Dedifferentiated amniotic fluid mesenchymal stem cell (primary cell): ENCODE measurements at regions not wholly inside any gene's neighbourhood (a gene's known extent, or its start where the extent isn't known, plus 50 kb on each side); places are given as distances from the start of the nearest gene placed in this dataset.
"Not testable (repeated sequence)": the region's sequence is repeated elsewhere in the genome, so short reads cannot be mapped to it uniquely, and the experiment has no call there.

Source experiments
- DNase-seq: peaks from one replicate; pipeline ENCODE4 v3.0.0-alpha.2; 2016; ENCODE audit errors: extremely low spot score

- not testable (repeated sequence) for DNase-seq
Measured at GRCh38 chrX:63179852-63180251, 171.3 kb downstream of the SPIN4 start.

GRCh38 chrX:63176578-63176977 lies 174.6 kb downstream of the SPIN4 start:
- not testable (repeated sequence) for DNase-seq

- DNase-seq, result not testable (repeated sequence)
Measured at GRCh38 chrX:63173841-63174718, 177.1 kb downstream of the SPIN4 start.

DNA sequence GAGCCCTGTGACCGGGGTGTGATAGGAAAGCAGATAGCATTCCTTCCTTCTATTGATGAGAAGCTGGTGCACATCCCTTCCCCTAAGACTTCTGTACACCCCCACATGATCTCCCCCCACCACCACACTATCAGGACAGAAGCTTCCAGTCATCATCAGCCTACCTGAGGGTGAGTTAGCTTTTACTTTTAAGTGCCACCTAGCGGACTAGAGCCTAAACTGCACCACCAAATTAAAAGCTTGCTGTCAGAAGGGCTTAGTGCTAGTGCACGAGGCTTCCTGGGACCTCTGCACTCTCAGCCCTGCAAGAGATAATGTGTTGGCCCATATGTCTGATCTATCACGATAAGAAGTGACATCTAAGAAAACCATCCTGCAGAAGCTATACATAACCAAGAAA lies 181.7 kb downstream of the SPIN4 start:
- not testable (repeated sequence) for DNase-seq

- DNase-seq, result not testable (repeated sequence)
Measured at GRCh38 chrX:63168949-63169348, 182.2 kb downstream of the SPIN4 start.

- DNase-seq, result not testable (repeated sequence)
Measured at GRCh38 chrX:63167002-63167401, 184.1 kb downstream of the SPIN4 start.

GRCh38 chrX:63160994-63161393 lies 190.1 kb downstream of the SPIN4 start:
- DNase-seq, result not testable (repeated sequence)

GRCh38 chrX:63160340-63160739 lies 190.8 kb downstream of the SPIN4 start:
- not testable (repeated sequence) for DNase-seq

- DNase-seq, result not testable (repeated sequence)
Measured at GRCh38 chrX:63145526-63145925, 205.6 kb downstream of the SPIN4 start.

GRCh38 chrX:63142588-63142987 lies 208.5 kb downstream of the SPIN4 start:
- not testable (repeated sequence) for DNase-seq

DNA sequence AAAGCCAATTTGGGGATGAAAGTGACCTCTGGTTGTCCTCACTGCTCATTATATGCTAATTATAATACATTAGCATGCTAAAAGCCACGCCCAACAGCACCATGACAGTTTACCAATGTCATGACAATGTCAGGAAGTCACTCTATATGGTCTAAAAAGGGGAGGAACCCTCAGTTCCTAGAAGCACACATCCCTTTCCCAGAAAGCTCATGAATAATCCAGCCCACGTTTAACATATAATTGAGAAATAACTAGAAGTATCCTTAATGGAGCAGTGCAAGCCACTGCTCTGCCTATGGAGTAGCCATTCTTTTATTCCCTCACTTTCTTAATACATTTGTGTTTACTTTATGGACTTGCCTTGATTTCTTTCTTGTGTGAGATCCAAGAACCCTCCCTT lies 215.3 kb downstream of the SPIN4 start:
- not testable (repeated sequence) for DNase-seq

GRCh38 chrX:63128509-63128908 lies 222.6 kb downstream of the SPIN4 start:
- DNase-seq, result no peak

DNA sequence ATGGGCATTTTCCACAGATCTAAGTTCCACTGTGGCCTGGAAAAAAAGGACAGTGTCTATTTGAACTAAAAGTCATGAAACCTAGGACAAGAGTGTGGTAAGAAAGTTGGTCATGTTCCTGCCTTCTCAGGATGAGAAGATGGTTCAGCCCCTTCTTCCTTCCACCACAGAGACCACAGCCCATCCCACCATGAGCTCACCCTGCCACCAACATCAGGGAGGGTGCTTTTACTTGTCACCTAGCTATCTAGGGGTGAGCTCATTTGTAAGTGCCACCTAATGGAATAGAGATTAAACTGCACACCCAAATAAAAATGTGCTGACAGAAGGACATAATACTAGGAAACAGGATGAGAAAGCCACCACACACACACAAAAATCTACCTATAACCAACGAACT lies 235.9 kb downstream of the SPIN4 start:
- no peak for DNase-seq

DNA sequence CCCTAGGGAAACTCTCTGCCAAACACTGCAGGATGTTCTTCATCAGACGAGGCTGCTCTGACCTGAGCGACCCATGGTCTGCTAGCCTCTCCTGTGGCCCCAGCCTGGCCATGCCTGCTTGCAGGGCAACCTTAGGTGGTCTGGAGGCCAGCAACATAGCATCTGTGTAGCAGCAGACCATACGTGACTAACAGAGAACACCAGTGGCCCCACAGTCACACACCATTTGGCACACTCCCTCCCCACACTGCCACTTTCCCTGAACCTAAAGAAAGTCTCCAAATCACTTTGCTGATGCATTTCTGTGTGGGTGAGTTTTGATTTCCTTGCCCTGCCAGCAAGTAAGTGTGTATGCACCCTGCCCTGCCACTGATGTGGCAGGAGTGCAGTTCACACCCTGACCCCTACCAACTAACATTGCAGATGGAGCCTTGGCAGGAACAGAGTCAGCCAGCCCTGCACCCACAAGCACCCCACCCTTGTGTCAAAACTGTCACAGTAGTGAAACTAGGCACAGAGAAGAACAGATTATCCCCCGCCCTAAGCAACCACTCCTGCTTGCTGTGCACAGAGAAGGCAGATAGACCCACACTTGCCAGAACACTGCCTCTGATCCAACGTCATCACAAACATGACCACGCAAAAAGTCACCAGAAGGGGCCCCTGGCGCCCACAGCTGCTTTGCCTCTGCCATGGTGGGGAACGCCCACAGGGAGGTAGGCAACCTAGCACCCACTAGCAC lies 249.1 kb downstream of the SPIN4 start:
- DNase-seq, result no peak

DNA sequence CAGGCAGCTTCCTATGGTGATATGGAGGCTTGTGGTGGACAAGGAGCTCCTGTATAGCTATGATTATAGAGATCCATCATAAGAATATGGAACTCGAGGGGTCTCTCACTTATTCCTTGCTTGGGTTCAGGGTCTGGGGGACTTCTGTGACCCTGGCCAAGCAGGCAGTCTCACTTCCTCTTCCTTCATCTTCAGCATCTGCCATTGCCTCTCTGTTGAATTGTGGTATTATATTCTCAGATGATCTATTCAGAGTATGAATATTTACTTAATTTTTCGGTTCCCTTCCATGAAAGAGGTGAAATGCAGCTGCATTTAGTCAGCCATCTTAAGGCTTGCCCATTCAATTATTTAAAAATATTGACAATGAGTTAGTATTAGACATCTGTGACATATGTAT lies 292.9 kb downstream of the SPIN4 start:
- DNase-seq, result no peak

- DNase-seq, result no peak
Measured at GRCh38 chrX:63050225-63050624, 300.9 kb downstream of the SPIN4 start.

DNA sequence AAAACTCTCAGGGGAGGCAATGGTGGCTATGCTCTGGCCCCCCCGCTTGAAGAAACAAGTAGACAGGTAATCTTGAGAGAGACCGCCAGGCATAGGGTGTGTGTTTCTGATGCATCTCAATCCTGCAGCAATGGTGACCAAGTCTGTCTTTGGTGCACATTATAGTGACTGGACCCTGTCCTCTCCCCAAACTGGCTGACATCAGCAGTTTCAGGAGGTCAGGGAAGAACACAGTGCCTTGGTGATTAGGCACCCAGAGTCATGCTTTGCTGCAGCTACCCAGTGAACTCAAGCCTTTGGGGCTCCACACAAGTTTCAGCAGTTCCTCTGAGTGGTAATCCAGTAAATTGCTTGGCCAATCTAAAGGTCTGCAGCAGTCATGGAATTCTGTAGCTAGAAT lies 318.3 kb downstream of the SPIN4 start:
- DNase-seq, result no peak

DNA sequence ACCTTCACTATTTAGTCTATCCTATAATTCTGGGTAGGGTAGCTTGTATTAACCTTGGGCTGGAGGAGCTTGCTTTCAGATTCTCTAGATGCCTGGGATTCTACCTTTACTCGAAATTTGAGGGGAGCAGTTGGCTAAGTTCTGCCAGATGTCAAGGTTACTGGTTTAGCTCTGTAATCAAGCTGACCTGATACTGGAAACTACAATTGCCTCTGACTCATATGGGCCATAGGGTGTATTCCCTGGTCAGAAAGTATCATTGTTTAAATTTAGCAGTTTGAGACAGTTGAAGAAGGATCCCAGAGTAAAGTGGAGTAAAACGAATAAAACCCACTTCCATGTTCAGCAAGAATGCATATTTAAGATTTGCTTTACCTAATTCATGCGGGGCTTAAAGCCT lies 337.6 kb downstream of the SPIN4 start:
- DNase-seq, result no peak

DNA sequence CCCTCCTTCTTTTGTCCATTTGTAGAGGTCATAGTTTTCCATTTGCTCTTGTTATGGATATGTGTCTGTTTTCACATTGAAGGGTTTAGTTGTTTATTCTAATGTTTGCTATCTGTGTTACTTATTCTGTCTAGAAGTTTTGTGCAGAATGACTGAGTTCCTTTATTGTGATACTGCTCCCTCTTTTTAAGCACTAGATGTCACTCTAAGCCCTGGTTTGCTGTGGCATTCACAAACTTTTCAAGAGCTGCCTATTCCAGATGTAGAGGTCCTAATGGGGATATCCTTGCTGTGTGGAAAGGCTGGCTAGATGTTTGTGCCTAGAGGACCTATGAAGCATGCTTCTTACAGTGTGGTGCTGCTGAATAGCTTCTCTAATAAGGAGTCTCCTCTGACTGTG lies 338.6 kb downstream of the SPIN4 start:
- DNase-seq, result no peak

- DNase-seq, result not testable (repeated sequence)
Measured at GRCh38 chrX:63000196-63000595, 350.9 kb downstream of the SPIN4 start.
